ENCODE measurements at regions not wholly inside any gene's neighbourhood (a gene's known extent, or its start where the extent isn't known, plus 50 kb on each side); places are given as distances from the start of the nearest gene placed in this dataset.

DNA sequence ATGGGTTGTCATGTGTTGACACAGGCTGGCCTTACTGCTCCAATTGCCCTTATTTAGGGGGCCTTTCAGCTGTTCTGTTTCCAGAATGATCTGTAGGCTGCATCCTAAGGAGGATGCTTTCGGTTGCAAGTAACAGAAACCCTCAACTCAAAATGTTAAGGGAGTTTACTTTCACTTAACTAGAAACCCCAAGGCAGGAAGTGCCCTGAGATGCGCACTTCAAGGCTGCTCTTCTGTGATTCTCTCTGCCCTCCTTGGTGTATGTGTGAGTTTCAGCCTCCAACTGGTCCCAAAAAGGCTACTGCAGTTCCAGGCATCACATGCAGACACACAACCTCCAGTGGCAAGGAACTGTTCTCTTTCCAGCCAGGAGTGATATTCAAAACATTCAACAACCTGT lies 97.3 kb upstream of the ATP6AP2 start:
- Histone ChIP-seq H3K27ac (replicated peaks) (no peak overlapping the region), H3K27me3 (ENCODE audit: insufficient read depth, poor library complexity, severe bottlenecking) (no peaks in the 10 kb centered on the region), H3K4me3 (replicated peaks; ENCODE audit: insufficient read depth, low read length) (no peak overlapping the region)
- no peak for TF ChIP-seq GABPA (IDR thresholded peaks at IDR 0.05; ENCODE audit: low read depth)
- TF ChIP-seq SPI1 (IDR thresholded peaks at IDR 0.05; ENCODE audit: borderline replicate concordance, low read depth) = no peak
- TF ChIP-seq, protein P1, sequence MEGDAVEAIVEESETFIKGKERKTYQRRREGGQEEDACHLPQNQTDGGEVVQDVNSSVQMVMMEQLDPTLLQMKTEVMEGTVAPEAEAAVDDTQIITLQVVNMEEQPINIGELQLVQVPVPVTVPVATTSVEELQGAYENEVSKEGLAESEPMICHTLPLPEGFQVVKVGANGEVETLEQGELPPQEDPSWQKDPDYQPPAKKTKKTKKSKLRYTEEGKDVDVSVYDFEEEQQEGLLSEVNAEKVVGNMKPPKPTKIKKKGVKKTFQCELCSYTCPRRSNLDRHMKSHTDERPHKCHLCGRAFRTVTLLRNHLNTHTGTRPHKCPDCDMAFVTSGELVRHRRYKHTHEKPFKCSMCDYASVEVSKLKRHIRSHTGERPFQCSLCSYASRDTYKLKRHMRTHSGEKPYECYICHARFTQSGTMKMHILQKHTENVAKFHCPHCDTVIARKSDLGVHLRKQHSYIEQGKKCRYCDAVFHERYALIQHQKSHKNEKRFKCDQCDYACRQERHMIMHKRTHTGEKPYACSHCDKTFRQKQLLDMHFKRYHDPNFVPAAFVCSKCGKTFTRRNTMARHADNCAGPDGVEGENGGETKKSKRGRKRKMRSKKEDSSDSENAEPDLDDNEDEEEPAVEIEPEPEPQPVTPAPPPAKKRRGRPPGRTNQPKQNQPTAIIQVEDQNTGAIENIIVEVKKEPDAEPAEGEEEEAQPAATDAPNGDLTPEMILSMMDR (IDR thresholded peaks at IDR 0.05; ENCODE audit: insufficient read depth, low read length) = no peak
- TF ChIP-seq, protein P2, sequence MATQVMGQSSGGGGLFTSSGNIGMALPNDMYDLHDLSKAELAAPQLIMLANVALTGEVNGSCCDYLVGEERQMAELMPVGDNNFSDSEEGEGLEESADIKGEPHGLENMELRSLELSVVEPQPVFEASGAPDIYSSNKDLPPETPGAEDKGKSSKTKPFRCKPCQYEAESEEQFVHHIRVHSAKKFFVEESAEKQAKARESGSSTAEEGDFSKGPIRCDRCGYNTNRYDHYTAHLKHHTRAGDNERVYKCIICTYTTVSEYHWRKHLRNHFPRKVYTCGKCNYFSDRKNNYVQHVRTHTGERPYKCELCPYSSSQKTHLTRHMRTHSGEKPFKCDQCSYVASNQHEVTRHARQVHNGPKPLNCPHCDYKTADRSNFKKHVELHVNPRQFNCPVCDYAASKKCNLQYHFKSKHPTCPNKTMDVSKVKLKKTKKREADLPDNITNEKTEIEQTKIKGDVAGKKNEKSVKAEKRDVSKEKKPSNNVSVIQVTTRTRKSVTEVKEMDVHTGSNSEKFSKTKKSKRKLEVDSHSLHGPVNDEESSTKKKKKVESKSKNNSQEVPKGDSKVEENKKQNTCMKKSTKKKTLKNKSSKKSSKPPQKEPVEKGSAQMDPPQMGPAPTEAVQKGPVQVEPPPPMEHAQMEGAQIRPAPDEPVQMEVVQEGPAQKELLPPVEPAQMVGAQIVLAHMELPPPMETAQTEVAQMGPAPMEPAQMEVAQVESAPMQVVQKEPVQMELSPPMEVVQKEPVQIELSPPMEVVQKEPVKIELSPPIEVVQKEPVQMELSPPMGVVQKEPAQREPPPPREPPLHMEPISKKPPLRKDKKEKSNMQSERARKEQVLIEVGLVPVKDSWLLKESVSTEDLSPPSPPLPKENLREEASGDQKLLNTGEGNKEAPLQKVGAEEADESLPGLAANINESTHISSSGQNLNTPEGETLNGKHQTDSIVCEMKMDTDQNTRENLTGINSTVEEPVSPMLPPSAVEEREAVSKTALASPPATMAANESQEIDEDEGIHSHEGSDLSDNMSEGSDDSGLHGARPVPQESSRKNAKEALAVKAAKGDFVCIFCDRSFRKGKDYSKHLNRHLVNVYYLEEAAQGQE (IDR thresholded peaks at IDR 0.05; ENCODE audit: insufficient replicate concordance, low read depth) = no peak
- no peak for TF ChIP-seq POLR2AphosphoS5 (IDR thresholded peaks at IDR 0.05; ENCODE audit: low read depth)
- no peak for DNase-seq (ENCODE audit: low read depth in 1 of 2, low spot score in 1 of 2)

DNA sequence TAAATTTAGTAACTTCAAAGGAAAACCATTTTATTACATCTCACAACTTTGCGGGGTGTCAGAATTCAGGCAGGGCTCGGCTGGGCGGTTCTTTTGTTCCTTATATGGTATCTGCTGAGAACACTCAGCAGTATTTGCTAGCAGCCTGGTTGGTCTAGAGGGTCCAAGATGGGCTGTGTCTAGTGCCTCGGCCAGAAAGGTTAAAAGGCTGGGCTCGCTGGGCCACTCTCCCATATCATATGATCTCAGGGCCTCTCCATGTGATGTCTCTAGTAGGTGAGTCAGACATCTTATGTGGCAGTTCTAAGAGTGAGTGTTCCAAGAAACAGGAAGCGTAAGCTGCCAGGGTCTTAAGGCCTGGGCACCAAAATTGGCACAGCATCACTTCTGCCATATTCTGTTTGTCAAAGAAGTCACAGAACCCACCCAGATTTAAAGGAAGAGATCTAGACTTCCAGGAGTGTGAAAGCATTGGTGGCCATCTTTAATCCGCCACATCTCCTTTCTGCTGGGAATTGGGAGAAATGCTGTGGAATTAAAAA lies 100.9 kb upstream of the ATP6AP2 start:
- no peak overlapping the region for H3K27ac ChIP-seq (replicated peaks)
- no peak for TF ChIP-seq POLR2AphosphoS5 (IDR thresholded peaks at IDR 0.05; ENCODE audit: low read depth)
- no peak for TF ChIP-seq GABPA (IDR thresholded peaks at IDR 0.05; ENCODE audit: low read depth)
- TF ChIP-seq, protein P2 (IDR thresholded peaks at IDR 0.05; ENCODE audit: insufficient replicate concordance, low read depth) = no peak
- TF ChIP-seq SPI1 (IDR thresholded peaks at IDR 0.05; ENCODE audit: borderline replicate concordance, low read depth) = no peak
- TF ChIP-seq, protein P1 (IDR thresholded peaks at IDR 0.05; ENCODE audit: insufficient read depth, low read length) = no peak
- no peaks in the 10 kb centered on the region for H3K27me3 ChIP-seq (ENCODE audit: insufficient read depth, poor library complexity, severe bottlenecking)
- H3K4me3 ChIP-seq (replicated peaks; ENCODE audit: insufficient read depth, low read length) = no peak overlapping the region
- no peak for DNase-seq (ENCODE audit: low read depth in 1 of 2, low spot score in 1 of 2)

DNA sequence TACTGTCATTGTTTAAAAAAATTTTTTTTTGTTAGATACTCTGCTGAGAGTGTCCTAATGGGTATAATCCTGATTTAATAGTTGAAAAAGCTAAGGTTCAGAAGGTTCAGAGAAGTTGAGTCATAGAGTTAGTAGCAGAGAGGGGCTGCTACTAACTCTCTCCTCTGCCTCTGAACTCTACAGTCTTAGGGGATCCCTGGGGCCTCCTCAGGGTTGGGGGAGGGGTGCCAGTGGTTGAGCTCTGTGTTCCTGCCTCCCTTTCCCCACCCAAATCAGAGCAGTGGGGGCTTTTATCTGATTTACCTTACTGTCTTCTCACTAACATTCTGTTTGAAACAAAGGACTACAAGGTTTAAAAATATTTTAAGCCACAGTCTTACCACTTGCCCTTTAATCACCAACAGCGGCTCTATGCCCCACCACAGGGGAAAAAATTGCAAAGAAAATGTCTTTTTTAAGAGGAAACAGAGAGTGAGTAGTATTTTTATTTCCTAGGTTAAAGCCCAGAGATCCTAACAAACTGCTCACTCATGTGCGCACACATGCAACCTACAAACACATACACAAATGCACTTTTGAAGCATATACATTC lies 102.2 kb upstream of the ATP6AP2 start:
- H3K27ac ChIP-seq (replicated peaks) = no peak overlapping the region
- no peaks in the 10 kb centered on the region for H3K27me3 ChIP-seq (ENCODE audit: insufficient read depth, poor library complexity, severe bottlenecking)
- TF ChIP-seq, protein P2 (IDR thresholded peaks at IDR 0.05; ENCODE audit: insufficient replicate concordance, low read depth) = no peak
- TF ChIP-seq POLR2AphosphoS5 (IDR thresholded peaks at IDR 0.05; ENCODE audit: low read depth) = no peak
- TF ChIP-seq, protein P1 (IDR thresholded peaks at IDR 0.05; ENCODE audit: insufficient read depth, low read length) = no peak
- no peak for TF ChIP-seq GABPA (IDR thresholded peaks at IDR 0.05; ENCODE audit: low read depth)
- no peak for DNase-seq (ENCODE audit: low read depth in 1 of 2, low spot score in 1 of 2)
- H3K4me3 ChIP-seq (replicated peaks; ENCODE audit: insufficient read depth, low read length) = no peak overlapping the region
